ENCODE measurements at regions not wholly inside any gene's neighbourhood (a gene's known extent, or its start where the extent isn't known, plus 50 kb on each side); places are given as distances from the start of the nearest gene placed in this dataset.

GRCh38 chr12:65546528-65546927 lies 268.0 kb downstream of the MSRB3 start:
- no peaks in the 10 kb centered on the region for H3K27me3 ChIP-seq (ENCODE audit: insufficient read depth, low read depth)
- no peak overlapping the region for H3K4me3 ChIP-seq (IDR thresholded peaks at IDR 0.05; ENCODE audit: insufficient read depth, low read depth, low read length)
- no peak overlapping the region for H2AFZ ChIP-seq (ENCODE audit: low read depth)

DNA sequence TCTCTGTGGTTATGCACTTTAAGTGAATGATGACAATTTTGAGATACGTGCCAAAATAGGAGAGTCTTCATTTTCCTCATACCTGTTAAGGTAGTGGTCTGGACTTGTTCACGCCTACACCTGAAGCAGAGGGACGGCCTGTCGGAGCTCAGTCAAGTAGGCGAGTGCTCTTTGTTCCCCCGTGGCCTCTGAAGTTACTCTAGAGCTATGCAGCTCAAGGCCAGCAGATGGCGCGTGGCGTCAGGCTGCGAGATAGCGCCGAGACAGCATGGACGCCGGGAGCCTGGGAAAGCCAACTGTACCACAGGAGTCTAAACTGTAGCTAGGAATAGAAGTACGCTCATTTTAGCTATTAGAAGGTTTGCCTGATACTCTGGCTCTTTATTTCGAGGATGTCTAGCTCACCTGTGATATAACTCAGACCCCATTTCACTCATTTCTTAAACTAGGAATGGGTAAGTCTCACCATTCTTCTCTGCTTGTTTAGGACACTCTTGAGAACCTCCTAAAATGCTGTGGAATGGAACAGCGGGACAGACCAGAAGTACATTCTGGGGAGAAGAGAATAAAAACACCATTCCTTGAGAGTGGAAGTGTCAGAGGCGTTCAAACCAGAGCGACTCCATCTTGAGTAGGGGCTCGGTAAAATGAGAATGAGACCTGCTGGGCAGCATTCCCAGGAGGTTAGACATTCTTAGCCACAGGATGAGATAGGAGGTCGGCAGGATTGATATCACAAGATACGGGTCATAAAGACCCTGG lies 267.4 kb upstream of the HMGA2 start:
- no peaks in the 10 kb centered on the region for H3K27me3 ChIP-seq (ENCODE audit: insufficient read depth, low read depth)
- H3K36me3 ChIP-seq (ENCODE audit: insufficient read depth) = no peaks in the 10 kb centered on the region
- no peak overlapping the region for H3K4me3 ChIP-seq (IDR thresholded peaks at IDR 0.05; ENCODE audit: insufficient read depth, low read depth, low read length)
- TF ChIP-seq, protein P1, sequence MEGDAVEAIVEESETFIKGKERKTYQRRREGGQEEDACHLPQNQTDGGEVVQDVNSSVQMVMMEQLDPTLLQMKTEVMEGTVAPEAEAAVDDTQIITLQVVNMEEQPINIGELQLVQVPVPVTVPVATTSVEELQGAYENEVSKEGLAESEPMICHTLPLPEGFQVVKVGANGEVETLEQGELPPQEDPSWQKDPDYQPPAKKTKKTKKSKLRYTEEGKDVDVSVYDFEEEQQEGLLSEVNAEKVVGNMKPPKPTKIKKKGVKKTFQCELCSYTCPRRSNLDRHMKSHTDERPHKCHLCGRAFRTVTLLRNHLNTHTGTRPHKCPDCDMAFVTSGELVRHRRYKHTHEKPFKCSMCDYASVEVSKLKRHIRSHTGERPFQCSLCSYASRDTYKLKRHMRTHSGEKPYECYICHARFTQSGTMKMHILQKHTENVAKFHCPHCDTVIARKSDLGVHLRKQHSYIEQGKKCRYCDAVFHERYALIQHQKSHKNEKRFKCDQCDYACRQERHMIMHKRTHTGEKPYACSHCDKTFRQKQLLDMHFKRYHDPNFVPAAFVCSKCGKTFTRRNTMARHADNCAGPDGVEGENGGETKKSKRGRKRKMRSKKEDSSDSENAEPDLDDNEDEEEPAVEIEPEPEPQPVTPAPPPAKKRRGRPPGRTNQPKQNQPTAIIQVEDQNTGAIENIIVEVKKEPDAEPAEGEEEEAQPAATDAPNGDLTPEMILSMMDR (conservative IDR thresholded peaks at IDR 0.05; ENCODE audit: low read depth, low read length) = peak; percentile 99
- H2AFZ ChIP-seq (ENCODE audit: low read depth) = peak overlapping the region; percentile 81
- H4K20me1 ChIP-seq (ENCODE audit: insufficient read depth) = no peaks in the 10 kb centered on the region
- no peak overlapping the region for H3K9ac ChIP-seq
- H3K79me2 ChIP-seq (ENCODE audit: insufficient read depth, low read depth) = no peaks in the 10 kb centered on the region
- peak overlapping the region; percentile 7; the same call in 1 of the 2 replicates for H3K4me2 ChIP-seq
- H3K27ac ChIP-seq = no peak overlapping the region
- no peaks in the 10 kb centered on the region for H3K4me1 ChIP-seq (ENCODE audit: low read depth, poor library complexity, severe bottlenecking)

More at GRCh38 chr12:65546528-65546927, 268.0 kb downstream of the MSRB3 start:
- H4K20me1 ChIP-seq (ENCODE audit: insufficient read depth) = no peaks in the 10 kb centered on the region
- H3K4me2 ChIP-seq = no peak overlapping the region
- H3K79me2 ChIP-seq (ENCODE audit: insufficient read depth, low read depth) = no peaks in the 10 kb centered on the region
- H3K36me3 ChIP-seq (ENCODE audit: insufficient read depth) = no peaks in the 10 kb centered on the region
- H3K4me1 ChIP-seq (ENCODE audit: low read depth, poor library complexity, severe bottlenecking) = no peaks in the 10 kb centered on the region
- H3K9ac ChIP-seq = no peak overlapping the region
- TF ChIP-seq, protein P1 (conservative IDR thresholded peaks at IDR 0.05; ENCODE audit: low read depth, low read length) = no peak
- no peak overlapping the region for H3K27ac ChIP-seq

DNA sequence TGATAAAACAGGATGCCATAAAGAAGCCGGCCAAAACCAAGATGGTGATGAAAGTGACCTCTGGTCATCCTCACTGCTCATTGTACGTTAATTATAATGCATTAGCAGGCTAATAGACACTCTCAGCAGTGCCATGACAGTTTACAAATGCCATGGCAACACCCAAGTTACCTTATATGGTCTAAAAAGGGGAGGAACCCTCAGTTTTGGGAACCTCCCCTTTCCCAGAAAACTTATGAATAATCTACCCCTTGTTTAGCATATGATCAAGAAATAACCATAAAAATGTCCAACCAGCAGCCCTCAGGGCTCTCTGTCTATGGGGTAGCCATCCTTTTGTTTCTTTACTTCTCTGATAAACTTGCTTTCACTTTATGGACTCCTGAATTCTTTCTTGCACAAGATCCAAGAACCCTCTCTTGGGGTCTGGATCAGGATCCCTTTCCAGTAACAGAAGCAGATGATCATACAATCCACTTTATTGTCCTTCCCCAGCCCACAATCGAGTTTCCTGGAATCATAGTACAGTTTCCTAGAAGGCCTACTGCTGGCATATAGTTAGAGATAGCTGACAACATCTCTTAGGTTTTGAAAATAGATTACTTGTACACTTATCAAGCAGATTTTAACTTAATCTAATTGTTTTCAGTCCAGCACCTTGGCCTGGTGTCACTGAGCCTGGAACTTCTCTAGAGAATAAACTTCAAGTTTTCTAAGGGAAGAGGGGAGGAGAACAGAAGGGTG lies 266.7 kb upstream of the HMGA2 start:
- Histone ChIP-seq H2AFZ (ENCODE audit: low read depth) (peak overlapping the region; percentile 81; the same call in 1 of the 2 replicates), H3K9ac (no peak overlapping the region), H3K4me2 (no peak overlapping the region; the same call in 1 of the 2 replicates), H3K4me1 (ENCODE audit: low read depth, poor library complexity, severe bottlenecking) (no peaks in the 10 kb centered on the region), H3K27me3 (ENCODE audit: insufficient read depth, low read depth) (no peaks in the 10 kb centered on the region), H3K27ac (no peak overlapping the region), H4K20me1 (ENCODE audit: insufficient read depth) (no peaks in the 10 kb centered on the region), H3K36me3 (ENCODE audit: insufficient read depth) (no peaks in the 10 kb centered on the region), H3K79me2 (ENCODE audit: insufficient read depth, low read depth) (no peaks in the 10 kb centered on the region), H3K4me3 (IDR thresholded peaks at IDR 0.05; ENCODE audit: insufficient read depth, low read depth, low read length) (no peak overlapping the region)
- TF ChIP-seq, protein P1 (conservative IDR thresholded peaks at IDR 0.05; ENCODE audit: low read depth, low read length) = no peak

GRCh38 chr12:65560286-65560685 lies 264.0 kb upstream of the HMGA2 start:
- TF ChIP-seq, protein P1 (conservative IDR thresholded peaks at IDR 0.05; ENCODE audit: low read depth, low read length) = no peak
- Histone ChIP-seq H3K4me2 (no peak overlapping the region), H3K27ac (no peak overlapping the region), H3K4me3 (IDR thresholded peaks at IDR 0.05; ENCODE audit: insufficient read depth, low read depth, low read length) (no peak overlapping the region), H3K27me3 (ENCODE audit: insufficient read depth, low read depth) (no peaks in the 10 kb centered on the region), H3K4me1 (ENCODE audit: low read depth, poor library complexity, severe bottlenecking) (no peaks in the 10 kb centered on the region), H2AFZ (ENCODE audit: low read depth) (no peak overlapping the region), H3K36me3 (ENCODE audit: insufficient read depth) (no peaks in the 10 kb centered on the region), H4K20me1 (ENCODE audit: insufficient read depth) (no peaks in the 10 kb centered on the region), H3K9ac (no peak overlapping the region), H3K79me2 (ENCODE audit: insufficient read depth, low read depth) (no peaks in the 10 kb centered on the region)

Measured in KMS-11 (cell line).